ENCODE measurements at regions not wholly inside any gene's neighbourhood (a gene's known extent, or its start where the extent isn't known, plus 50 kb on each side); places are given as distances from the start of the nearest gene placed in this dataset.

DNA sequence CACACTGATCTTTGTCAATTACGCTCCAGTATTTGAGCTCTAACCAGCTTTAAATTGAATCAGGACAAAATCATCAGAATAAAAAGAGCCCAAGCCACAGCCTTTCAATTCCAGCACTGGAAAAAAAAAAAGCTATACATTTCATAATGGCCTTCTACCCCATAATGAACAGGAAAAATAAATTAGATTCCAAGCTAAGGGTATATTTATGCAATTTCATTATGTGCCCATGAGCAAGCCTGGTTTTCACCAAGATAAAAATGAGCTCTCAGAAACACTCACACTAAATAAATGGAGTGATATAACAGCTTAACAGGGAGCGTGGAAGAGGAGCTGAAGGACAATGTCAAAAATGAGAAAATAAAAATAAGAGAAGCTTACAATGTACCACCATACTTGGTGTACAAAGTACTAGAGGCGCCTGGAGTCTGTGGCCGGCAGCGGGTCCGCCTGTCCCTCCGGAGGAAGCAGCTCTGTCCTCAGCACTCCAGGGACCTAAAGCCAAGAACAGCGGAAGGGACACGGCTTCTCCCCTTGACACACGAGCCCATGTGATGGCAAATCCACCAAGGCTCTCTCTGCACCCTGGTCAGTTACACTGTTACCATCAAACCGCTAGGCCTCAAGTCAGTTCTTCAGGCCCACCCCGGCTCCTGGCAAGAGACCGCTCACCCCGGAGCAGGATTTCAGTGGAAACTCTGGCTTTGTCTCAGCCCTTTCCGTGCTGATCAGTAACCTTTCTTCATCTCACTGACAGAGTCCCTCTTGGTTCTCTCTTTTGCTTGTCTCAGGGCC is 69.6 kb downstream of the RBFOX3 start:
- no peak for DNase-seq (ENCODE audit: low read depth in 2 of 3, low spot score in 2 of 3)

DNA sequence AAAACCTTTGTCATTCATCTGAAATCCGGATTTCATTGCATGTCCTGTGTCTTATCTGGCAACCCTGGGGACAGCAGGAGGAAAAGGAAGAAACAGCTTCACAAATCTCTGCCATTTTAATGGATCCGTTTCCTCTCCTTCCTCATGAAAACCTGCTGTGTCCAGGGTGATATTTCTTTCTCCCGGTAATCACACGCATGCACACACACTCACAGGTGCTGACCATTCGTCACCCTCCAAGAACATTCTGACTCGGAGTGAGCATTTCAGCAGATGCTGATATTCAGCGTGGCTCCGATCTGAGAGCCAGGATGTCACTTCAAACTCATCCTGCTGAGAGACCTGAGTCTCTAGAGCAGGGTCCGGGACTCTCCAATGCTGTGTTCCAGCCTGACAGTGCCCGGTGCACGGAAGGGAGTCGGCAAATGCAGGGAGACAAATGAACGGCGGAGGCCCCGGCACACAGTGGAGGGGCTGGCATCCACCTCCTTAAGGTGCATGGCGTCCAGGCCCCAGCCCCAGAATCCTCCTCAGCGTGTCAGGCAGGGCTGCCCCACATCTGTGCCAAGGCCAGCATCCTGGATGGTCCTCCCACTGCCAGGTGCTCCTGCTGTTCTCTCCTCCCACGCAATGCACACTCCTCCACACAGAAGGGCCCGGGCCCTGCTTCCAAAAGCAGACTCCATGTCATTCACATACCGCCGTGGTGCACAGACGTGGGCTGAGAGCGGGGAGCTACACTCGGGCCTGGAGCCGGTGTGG is 70.7 kb downstream of the RBFOX3 start:
- no peak for DNase-seq (ENCODE audit: low read depth in 2 of 3, low spot score in 2 of 3)

DNA sequence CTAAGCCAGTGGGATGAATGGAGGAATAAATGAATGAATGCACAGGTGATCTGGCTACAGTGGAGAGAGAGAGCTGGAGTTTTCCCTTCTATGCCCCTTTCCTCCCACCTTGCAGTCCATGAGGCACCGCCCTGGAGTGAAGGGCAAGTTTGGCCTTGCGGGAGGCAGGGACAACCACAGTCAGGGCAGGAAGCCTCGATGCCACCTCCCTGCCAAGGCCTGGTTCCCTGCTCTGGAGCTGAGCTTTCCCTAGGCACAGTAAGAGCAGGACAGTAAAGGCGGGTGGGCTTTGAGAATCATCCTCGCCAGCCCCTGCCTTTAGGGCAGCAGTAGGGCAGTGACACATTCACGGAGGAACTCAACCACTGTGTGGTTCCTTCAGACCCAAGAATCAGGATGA is 72.6 kb downstream of the RBFOX3 start:
- no peak for DNase-seq (ENCODE audit: low read depth in 2 of 3, low spot score in 2 of 3)

DNA sequence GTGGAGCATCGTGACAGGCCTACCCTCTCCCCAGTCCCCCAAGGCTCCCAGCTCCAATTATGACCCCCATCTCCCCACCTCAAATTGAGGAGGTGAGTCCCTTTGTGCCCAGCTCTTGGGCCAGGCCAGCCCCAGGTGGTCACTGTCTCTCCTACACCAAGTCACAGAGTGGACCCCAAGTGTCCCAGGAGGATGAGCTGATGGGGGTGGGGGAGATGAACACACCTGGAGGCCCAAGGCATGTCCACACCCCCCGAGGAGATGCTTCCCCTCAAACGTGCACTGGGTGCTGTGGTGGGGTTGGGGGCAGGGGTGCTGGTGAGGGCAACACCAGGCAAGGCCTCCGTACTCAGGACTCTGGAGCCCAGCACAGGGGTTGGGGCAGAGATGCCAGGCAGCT is 73.2 kb downstream of the RBFOX3 start:
- DNase-seq (ENCODE audit: low read depth in 2 of 3, low spot score in 2 of 3), result no peak

DNA sequence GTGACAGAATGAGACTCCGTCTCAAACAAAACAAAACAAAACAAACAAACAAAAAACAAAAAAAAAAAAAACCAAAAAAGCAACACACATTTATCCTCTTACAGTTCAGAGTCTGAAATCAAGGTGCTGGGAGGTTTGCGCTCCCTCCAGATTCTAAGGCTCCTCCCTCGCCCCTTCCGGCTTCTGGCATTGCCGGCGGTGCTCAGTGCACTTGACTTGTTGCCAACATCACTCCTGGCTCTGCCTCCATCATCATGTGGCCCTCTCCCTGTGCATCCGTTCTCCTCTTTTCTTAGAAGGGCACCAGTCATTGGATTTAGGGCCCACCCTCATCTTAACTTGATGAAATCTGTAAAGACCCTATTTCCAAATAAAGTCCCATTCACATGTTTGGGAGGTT is 73.8 kb downstream of the RBFOX3 start:
- no peak for DNase-seq (ENCODE audit: low read depth in 2 of 3, low spot score in 2 of 3)

DNA sequence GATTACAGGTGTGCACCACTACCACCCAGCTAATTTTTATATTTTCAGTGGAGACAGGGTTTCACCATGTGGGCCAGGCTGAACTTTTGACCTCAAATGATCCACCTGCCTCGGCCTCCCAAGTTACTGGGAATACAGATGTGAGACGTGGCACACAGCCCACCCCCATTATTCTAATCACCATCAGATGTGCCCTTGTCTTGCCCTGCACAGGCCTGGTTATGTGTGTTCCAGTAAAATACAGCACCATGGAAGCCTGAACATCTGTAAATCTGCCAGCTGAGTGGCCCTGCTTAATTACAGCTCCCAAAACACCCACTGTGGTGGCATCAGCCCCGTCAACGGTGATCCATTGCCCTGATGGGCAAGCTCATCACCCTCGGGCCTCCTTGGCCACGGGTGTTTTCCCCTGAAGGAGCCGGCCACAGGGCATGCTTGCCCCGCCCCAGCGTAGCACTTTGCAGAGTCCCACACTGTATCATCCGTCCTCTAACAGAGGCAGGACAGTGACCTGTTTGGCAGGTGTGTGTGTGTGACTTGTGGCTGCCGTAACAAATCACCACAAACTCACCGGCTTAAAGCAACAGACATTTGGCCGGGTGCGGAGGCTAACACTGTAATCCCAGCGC is 74.5 kb downstream of the RBFOX3 start:
- DNase-seq (ENCODE audit: low read depth in 2 of 3, low spot score in 2 of 3), result no peak

DNA sequence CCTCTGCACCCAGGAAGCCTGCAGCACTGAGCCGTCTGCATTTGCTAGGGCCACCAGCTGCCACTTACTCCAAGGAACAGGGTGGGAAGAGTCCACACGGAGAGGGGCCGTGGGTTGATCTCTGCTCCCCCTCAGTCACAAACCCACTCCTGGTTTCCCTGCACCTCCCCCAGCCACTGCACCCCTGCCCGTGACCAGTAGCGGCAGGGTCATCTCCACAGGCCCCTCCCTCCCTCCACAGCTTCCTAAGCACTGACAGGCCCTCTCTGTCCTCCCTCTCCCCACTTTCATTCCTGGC is 75.2 kb downstream of the RBFOX3 start:
- no peak for DNase-seq (ENCODE audit: low read depth in 2 of 3, low spot score in 2 of 3)

DNA sequence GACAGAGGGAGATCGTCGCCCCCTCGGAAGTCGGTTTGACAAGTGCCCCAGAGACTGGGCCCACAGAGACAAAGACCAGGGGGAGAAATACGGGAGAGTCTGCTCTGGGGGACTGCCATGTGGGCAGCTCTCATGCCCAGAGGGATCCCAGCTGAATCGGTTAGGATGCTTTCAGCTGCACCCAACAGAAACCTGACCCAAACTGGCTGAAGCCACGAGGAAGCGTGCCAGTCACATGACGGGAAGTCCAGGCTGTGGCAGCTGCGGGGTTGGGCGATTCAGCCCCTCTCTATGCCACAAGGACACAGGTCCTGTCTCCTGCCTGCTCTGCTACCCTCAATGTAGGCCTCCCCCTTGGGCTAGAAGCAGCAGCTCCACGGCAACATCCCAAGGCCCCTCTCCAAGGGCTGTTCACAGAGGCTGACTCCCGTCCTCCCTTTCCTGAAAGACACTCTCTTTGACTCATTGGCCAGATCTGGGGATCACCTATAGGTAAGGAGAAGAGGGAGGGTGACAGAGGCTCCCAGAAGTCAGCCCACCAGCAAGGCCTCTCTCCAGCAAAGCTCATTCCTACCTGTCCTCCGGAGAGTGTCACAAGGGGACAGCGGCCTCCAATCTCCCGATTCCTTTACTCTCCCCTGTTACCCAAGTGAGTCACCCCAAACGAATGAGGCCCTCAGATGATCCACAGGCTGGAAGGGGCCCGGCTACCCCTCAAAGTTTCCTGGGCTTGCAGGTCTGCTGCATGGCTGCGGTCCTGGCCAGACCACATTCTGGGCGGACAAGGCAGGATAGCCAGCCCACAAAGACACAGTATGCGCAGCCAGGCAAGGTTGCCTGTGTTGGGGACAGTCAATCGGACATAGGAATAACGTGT is 75.8 kb downstream of the RBFOX3 start:
- no peak for DNase-seq (ENCODE audit: low read depth in 2 of 3, low spot score in 2 of 3)

DNA sequence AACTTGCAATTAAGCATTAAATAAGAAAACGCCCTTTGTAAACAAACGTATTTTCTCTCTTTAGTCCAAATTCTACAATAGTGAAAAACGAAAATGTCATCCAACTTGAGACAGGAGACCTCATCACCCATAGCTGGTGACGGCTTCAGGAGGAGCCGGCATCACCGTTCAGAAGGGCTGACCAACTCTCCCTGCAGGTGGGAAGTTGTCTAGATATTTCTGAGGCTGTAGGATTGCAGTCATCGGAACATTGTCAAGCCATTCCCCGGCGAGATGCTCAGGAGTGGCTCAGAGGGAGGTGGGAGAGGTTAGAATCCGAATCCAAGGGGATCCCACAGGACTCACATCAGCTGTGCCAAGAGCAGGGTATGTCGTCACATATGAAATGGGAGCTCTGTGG is 76.7 kb downstream of the RBFOX3 start:
- no peak for DNase-seq (ENCODE audit: low read depth in 2 of 3, low spot score in 2 of 3)

DNA sequence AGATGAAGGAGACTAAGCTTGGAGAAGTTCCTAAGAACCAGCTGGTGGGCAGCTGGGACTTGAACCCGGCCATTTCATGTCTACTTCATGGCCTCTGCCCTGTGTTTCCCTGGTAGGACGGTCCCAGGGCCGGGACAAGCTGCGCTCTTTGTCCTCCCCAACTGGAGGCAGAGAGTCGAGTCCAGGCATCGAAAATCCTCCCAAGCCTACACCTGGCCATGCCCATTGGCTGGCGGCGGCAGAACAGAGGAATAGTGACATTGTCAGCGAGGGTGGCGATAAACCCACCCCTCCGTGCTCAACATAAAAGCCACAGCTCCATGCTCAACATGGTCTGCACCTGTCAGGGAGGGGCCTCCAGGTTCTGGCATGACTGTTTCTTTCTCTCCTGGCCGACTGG is 77.7 kb downstream of the RBFOX3 start:
- no peak for DNase-seq (ENCODE audit: low read depth in 2 of 3, low spot score in 2 of 3)

DNA sequence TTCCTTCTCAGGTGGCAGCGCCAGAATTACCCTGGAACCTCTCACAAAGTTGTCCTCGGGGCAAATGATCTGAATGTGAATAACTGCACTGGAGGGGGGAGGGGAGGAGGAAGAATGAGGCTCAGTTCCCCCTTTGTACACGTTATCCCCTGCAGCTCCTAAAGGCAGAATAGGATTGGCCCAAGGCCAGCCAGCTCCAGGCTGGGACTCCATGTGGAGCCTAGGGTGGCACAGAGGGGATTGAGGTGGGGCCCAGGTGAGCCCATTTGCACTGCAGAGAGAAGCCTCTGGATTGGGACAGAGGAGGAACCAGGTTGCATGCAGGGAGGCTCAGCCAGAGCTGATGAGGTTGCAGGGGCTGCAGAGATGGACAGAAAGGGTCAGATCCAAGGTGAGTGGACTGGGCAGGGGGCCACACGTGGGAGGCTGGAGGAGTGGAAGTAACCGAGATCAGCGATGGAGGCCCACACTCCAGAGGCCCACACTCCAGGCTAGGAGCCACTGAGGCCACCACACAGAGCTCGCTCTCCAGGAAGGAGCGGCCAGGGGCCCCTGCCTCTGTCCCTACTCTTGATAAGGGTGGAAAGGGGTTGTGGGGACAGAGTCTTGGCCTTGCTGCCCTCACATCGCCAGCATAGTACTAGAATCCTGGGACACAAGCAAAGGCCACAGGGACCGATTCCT is 78.6 kb downstream of the RBFOX3 start:
- DNase-seq (ENCODE audit: low read depth in 2 of 3, low spot score in 2 of 3), result no peak

DNA sequence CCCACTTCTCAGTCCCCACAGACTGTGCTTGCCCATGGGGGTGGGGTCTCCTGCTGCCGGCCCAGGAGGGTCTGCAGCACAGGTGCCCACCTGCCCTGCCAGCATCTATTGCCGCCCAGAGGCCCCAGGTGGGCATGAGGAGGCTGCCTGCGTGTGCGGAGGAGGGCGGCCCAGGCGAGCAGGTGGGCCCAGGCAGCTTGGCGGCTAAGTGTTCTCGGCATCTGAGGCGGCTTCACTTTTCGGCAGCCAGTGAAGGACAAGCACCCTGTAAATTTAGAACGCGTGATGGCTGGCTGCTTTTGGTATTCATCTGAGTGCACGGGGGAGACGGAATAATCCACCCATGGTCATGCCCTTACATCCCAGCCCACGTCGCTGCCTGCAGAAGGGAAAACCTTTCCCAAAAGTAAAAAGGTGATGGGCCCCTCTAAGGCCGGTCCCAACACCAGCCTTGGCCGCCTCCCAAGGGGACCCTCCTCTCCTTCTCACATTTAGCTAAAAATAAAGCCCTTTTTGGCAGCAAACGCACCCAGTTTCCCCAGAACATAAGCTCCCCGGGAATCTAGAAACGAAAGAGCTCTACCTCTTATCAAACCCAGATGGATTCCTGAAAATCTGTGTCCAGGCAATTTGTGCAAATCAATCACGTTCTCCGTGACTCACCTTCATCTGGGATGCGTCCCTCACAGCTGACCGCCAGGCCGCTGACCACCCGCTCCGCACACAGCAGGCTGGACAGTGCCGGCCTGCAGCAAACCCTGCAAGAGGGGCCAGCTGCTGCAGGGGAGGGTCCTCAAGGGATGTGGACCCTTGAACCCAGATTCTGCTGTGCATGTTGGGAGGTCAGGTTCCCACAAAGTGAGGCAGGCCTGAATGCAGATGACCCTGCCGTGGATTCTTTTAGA is 79.4 kb downstream of the RBFOX3 start:
- DNase-seq (ENCODE audit: low read depth in 2 of 3, low spot score in 2 of 3), result no peak

DNA sequence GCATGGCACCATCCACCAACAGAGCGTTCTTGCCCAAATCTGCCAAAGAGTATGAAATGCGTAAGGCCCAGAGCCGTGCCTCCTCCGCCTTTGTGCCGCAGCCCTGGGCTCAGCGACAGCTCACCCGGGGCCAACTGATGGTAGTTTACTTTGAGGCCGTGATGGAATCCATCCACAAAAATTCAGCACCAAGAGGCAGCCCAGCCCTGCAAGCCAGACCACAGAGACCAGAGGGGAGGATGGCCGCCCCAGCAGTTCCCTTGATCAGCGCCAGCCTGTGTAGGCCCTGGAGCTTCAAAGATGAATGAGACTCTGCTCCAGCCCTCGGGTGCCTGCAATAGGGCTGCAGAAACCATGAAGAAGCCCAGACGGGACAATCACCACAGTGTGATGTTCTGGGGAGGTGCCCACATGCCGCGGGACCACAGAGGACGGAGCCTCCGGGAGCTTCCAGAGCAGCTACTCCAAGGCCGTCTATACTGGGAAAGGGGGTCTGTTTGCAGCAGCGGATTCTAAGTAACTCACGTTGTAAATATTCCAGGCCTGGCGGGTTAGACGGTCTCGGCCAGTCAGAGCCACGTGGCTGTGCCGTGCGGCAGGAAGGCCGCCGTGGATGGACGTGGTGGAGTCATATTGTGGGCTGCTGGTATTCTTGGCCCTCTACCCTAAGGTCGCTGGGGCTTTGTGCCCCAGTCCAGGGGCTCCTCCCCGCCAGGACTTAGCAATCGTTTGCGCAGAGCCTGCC is 80.3 kb downstream of the RBFOX3 start:
- no peak for DNase-seq (ENCODE audit: low read depth in 2 of 3, low spot score in 2 of 3)

DNA sequence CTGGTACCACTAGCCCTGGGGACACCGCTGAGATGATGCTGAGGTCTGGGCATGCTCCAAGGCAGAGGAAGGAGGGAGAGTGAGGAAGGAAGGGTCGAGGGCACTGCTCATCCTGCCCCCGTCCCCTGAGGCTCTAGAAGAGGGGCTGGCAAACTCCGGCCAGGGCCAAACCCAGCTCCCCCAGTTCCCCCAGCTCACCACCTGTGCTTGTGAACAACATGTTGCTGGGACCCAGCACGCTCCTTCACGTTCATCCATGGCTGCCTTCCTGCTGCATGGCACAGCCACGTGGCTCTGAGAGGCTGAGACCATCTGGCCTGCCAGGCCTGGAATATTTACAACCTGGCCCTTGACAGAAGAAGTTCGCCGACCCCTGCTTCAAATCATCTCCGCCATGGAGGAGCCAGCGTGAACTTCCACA is 81.2 kb downstream of the RBFOX3 start:
- no peak for DNase-seq (ENCODE audit: low read depth in 2 of 3, low spot score in 2 of 3)

DNA sequence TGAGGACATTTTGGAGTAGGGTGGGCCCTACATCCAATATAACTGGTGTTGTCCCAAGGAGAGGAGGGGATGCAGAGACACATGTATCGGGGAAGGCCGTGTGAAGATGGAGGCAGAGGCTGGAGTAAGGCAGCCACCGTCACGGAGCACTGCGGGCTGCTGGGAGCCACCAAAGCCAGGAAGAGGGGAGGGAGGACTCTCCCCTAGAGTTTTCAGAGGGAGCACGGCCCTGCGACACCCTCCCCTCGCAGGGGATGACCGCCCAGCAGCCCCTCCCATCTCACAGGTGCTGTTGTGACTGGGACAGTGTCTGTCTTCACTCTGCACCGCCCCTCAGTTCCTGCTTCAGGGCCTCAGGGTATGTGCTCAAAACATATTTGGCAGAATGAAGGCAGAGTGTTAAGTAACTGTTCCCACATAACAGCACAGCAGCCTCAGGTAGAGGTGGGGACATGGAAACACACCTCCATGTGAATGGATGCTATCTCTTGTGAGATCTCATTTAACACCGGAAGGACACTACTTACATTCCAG is 82.2 kb downstream of the RBFOX3 start:
- no peak for DNase-seq (ENCODE audit: low read depth in 2 of 3, low spot score in 2 of 3)

DNA sequence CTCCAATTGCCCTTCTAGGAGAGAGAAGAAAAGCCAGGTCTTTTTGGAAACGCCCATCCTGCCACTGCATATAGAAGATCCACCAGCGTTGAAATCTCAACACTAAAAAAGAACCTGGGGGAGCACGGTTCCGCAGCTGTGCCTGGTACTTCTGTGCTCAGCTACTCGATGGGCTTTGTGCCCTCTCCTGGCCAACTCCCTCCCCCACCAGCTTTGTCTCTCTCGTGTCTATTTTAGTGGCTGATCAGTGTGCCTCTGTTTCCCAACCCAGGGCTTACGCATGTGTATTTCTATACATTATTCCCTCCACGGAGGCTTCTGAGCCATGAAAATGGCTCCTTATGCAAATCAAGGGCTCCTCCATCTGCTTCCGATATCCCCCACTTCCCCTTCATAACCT is 83.5 kb downstream of the RBFOX3 start:
- DNase-seq (ENCODE audit: low read depth in 2 of 3, low spot score in 2 of 3), result no peak

DNA sequence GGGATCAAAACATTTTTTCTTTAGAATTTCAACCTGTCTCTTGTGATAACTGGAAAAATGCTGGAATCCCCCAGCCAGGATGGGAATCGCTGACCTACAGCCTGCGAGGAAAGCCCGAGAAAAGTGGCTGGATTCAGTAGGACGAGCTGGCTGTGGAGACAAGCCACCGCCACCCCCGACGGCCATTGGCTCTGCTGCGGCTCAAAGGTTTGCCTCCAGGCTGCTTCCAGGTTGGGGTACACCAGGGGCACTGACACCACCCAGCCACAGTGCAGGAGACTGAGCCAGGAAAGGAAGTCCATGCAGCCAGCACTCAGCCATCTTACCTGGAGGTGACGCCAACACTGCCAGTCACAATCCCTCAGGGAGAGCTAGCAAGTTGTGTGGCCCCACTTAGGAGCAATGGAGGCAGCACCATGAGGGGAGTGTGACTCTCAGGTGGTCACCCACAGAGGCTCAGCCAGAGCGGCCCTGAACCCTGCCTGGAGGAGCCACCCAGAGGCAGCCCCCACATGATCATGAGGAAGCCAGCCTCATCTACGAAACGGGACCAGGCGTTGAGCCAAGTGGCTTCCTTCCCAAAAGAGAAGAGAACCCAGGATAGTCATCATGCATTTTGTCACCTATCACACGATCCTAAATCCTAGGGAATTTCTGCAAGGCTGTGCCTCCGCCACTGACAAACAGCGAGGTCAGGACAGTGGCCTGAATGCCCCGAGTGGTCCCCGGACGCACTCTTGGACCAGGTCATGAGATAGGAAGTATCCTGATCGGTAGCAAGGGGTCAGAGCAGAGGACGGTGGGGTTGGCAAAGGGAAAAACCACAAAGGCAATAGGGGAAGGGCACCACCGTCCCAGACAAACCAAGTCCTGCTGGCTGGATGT is 84.8 kb downstream of the RBFOX3 start:
- no peak for DNase-seq (ENCODE audit: low read depth in 2 of 3, low spot score in 2 of 3)

Measured in hematopoietic multipotent progenitor cell (in vitro differentiated cells).